ENCODE measurements at regions not wholly inside any gene's neighbourhood (a gene's known extent, or its start where the extent isn't known, plus 50 kb on each side); places are given as distances from the start of the nearest gene placed in this dataset.

- Histone ChIP-seq H3K9ac (replicated peaks; ENCODE audit: extremely low read depth, insufficient read depth, low read length) (no peak overlapping the region), H4K20me1 (replicated peaks; ENCODE audit: control insufficient read depth, extremely low read depth, insufficient read depth, low read length) (no peaks in the 10 kb centered on the region), H3K27me3 (ENCODE audit: control insufficient read depth in 2 of 2, insufficient read depth in 2 of 2, low read length in 2 of 2) (no peaks in the 10 kb centered on the region), H3K4me3 (replicated peaks in 1 of 3; ENCODE audit: insufficient read depth in 1 of 3, low read depth in 1 of 3, low read length in 3 of 3) (no peak overlapping the region), H3K9me1 (replicated peaks; ENCODE audit: control insufficient read depth, extremely low read depth, insufficient read depth, low read length) (no peaks in the 10 kb centered on the region), H3K4me1 (ENCODE audit: control insufficient read depth, extremely low read depth, insufficient read depth, low read length) (no peaks in the 10 kb centered on the region), H3K36me3 (ENCODE audit: control insufficient read depth in 2 of 2, extremely low read depth in 1 of 2, insufficient read depth in 2 of 2, low read length in 2 of 2) (no peaks in the 10 kb centered on the region), H3K27ac (ENCODE audit: insufficient read depth, low read depth, low read length) (no peak overlapping the region), H3K79me2 (ENCODE audit: control insufficient read depth, insufficient read depth, low read length) (no peaks in the 10 kb centered on the region), H2AFZ (ENCODE audit: low read depth, low read length) (no peak overlapping the region), H3K4me2 (ENCODE audit: insufficient read depth, low read length) (no peak overlapping the region), H3K9me3 (replicated peaks; ENCODE audit: control insufficient read depth, insufficient read depth, low read length) (no peaks in the 10 kb centered on the region)
- DNase-seq (ENCODE audit: low read depth, low spot score) (no peak), FAIRE-seq (no peak)
- POLR2A ChIA-PET, result no interaction called here
- CTCF ChIA-PET, result interaction anchor here (2.6 kb wide), 1 partner anchor 293 kb away, joined by 10 read pairs; no protein-coding TSS in a partner anchor
- intact Hi-C loops (cut with micrococcal nuclease), result no loop called here
- no TSS peak for BruUV-seq (replicated peaks)
- dilution Hi-C loops (cut with MboI; ENCODE audit: extremely low pct_ligation_motif_present, low sequenced_read_pairs), result no loop called here
- TF ChIP-seq POLR2AphosphoS5 (IDR thresholded peaks at IDR 0.05; ENCODE audit: insufficient read depth, low read depth, low read length) (no peak), MYC (IDR thresholded peaks at IDR 0.05; ENCODE audit: low read depth, low read length) (no peak), GATA2 (IDR thresholded peaks at IDR 0.05; ENCODE audit: insufficient read depth, insufficient read length, low read depth, low read length) (no peak), POLR2A (IDR thresholded peaks at IDR 0.05; ENCODE audit: low read depth, low read length) (no peak), FOS (IDR thresholded peaks at IDR 0.05; ENCODE audit: borderline replicate concordance, insufficient read depth, low read length) (no peak), MAX (IDR thresholded peaks at IDR 0.05; ENCODE audit: insufficient read depth, insufficient read length) (no peak), JUN (IDR thresholded peaks at IDR 0.05; ENCODE audit: borderline replicate concordance, insufficient read depth, insufficient read length, low read depth) (no peak), CTCF (IDR thresholded peaks at IDR 0.05; ENCODE audit: extremely low read depth in 1 of 2, insufficient read depth in 1 of 2, low read depth in 1 of 2, low read length in 2 of 2) (no peak), EZH2 (IDR thresholded peaks at IDR 0.05; ENCODE audit: borderline replicate concordance, low read depth, low read length, severe bottlenecking) (no peak)
Observed at GRCh38 chr2:142687509-142687908, 190.0 kb upstream of the KYNU start.

All from endothelial cell of umbilical vein (primary cell).